OCI-LY7 (cell line): ENCODE measurements at regions not wholly inside any gene's neighbourhood (a gene's known extent, or its start where the extent isn't known, plus 50 kb on each side); places are given as distances from the start of the nearest gene placed in this dataset.

ENCODE experiments used
- EZH2phosphoT487 ChIP-seq: fragments of 200-600 bp; sonication (generic); IDR thresholded peaks from 2 replicates; pipeline ENCODE4 v1.6.1; 2018; ENCODE audit warnings: low read depth, borderline replicate concordance, mild to moderate bottlenecking, mixed run types, antibody characterized with exemption, low read length, moderate library complexity, mixed read lengths
- TF ChIP-seq, protein P1 (sequence below): fragments of 200-600 bp; sonication (generic); conservative IDR thresholded peaks from 2 replicates; pipeline ENCODE4 v1.5.1; 2014; ENCODE audit warnings: mild to moderate bottlenecking, antibody characterized with exemption, low read length, moderate library complexity, mixed read lengths

DNA sequence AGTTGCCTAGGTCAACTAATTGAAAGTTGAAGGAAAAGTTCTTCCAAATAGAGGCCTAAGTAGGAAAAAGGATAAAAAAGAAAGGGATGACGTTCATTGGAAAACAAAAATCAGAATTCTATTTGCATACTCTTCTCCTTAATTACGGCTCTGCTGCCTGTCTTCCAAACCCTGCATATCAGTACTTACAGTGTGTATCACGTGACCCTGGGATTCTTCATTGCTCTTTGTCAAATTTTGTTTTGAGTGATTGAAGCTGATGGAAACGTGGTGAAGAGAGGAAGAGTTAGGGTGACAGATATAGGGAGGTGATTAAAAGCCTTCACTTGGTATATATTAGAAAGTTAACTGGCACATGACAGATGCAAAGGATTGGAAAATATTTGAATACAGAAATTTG is 97.9 kb downstream of the ZNF92 start:
- TF ChIP-seq, protein P1, sequence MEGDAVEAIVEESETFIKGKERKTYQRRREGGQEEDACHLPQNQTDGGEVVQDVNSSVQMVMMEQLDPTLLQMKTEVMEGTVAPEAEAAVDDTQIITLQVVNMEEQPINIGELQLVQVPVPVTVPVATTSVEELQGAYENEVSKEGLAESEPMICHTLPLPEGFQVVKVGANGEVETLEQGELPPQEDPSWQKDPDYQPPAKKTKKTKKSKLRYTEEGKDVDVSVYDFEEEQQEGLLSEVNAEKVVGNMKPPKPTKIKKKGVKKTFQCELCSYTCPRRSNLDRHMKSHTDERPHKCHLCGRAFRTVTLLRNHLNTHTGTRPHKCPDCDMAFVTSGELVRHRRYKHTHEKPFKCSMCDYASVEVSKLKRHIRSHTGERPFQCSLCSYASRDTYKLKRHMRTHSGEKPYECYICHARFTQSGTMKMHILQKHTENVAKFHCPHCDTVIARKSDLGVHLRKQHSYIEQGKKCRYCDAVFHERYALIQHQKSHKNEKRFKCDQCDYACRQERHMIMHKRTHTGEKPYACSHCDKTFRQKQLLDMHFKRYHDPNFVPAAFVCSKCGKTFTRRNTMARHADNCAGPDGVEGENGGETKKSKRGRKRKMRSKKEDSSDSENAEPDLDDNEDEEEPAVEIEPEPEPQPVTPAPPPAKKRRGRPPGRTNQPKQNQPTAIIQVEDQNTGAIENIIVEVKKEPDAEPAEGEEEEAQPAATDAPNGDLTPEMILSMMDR: no peak
- TF ChIP-seq EZH2phosphoT487: no peak
